GM10266 (cell line): ENCODE measurements at regions not wholly inside any gene's neighbourhood (a gene's known extent, or its start where the extent isn't known, plus 50 kb on each side); places are given as distances from the start of the nearest gene placed in this dataset.

Experiments used
- DNase-seq: peaks from one replicate; pipeline ENCODE4 v3.0.0; 2012; ENCODE audit errors: extremely low spot score
- TF ChIP-seq, protein P1 (sequence below): IDR thresholded peaks from 2 replicates; pipeline ENCODE4 v1.5.1; 2012; ENCODE audit warnings: mild to moderate bottlenecking, low read depth; ENCODE audit not compliant: control insufficient read depth, insufficient read depth; ENCODE audit errors: missing control alignments

DNA sequence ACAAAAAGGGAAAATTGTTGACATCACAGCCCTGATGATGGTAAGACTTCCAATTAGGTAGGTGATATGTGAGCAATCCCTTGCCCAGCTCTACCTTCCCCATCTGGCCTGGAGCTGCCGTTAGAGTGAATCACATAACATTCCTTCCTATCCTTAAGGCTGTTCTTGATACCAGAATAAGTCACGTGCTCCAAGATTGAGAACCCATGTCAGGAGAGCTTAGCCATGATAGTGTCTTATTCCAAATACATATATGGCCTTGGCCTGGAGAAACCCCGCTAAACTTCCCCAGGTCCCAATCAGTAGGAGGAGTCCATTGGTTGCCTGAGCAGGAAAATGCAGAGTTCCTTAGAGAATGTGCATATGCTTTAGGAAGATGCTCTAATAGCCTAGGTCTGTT, 70.0 kb upstream of the ACVR2A start:
- TF ChIP-seq, protein P1, sequence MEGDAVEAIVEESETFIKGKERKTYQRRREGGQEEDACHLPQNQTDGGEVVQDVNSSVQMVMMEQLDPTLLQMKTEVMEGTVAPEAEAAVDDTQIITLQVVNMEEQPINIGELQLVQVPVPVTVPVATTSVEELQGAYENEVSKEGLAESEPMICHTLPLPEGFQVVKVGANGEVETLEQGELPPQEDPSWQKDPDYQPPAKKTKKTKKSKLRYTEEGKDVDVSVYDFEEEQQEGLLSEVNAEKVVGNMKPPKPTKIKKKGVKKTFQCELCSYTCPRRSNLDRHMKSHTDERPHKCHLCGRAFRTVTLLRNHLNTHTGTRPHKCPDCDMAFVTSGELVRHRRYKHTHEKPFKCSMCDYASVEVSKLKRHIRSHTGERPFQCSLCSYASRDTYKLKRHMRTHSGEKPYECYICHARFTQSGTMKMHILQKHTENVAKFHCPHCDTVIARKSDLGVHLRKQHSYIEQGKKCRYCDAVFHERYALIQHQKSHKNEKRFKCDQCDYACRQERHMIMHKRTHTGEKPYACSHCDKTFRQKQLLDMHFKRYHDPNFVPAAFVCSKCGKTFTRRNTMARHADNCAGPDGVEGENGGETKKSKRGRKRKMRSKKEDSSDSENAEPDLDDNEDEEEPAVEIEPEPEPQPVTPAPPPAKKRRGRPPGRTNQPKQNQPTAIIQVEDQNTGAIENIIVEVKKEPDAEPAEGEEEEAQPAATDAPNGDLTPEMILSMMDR, result no peak
- DNase-seq, result no peak

DNA sequence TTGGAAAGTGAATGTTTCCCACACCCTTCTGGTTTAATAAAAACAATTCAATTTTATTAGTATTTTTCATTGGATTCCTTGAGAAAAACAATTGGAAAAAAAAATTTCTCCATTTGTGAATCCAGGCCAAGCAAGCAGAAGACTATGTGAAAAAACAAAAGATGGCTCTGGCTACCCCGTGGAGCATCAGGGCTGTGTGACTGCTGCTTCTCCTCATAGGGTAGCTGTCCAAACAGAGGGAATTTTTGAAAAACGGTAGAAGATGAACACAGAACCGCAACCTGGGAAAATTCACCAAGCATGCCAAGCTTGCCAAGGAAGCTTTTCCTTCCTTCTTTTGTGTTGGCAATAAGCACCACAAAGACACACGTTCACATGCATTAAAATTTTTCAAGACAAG, 71.3 kb upstream of the ACVR2A start:
- TF ChIP-seq, protein P1, result no peak
- DNase-seq, result no peak

DNA sequence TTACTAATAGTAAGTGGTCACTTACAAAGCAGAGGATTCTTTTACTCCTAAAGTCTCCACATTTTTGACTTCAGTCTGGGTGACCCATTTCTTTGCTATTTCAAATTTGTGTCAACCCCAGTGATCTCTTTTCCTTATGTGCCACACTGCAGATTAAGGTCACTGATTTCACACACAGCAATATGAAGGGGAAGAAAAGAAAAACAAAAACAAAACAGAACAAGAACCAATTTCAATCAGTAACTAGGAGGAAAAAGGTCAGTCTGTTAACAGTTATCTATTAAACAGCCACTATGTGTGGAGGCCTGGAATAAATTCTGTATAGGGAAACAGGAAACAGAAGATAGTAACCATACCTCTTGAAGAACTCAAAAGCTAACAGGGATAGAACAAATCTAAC, 72.0 kb upstream of the ACVR2A start:
- TF ChIP-seq, protein P1, result no peak
- no peak for DNase-seq

DNA sequence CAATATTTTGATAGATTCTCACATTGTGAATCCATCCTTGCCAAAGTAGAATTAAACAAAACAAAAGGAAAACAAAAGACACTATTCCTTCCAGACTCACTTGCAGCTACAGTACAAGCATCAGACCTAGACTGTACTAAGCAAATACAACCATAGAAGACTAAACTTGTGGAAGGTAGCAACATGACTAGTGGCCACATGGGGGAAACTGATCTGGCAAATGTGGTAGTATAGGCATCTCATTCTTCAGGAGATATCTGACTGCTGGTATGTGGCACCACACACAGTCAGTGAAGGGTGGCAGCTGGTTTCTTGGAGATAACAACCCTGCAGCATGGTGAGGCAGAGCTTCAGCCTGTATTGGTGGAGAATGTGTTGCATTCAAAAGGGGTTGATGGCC, 81.0 kb upstream of the ACVR2A start:
- DNase-seq, result no peak
- TF ChIP-seq, protein P1, result no peak

DNA sequence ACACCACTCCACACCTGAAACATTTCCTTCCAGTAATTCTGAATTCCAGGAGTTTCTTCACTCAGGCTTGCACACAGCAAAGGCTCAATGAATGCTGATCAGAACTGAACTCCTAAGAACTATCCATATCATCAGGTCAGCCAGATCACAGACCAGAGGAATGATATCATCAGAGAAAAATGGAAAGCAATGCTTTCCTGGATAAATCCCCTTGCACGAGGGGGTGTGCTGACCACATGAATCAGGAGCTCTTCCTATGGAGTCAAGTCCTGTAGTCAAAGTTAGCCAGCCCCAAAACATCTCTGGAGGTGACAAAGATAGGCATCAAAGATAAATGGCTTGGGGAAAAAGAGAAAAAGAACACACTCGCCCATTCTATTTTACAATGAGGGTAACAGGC, 83.8 kb upstream of the ACVR2A start:
- TF ChIP-seq, protein P1, result no peak
- no peak for DNase-seq

DNA sequence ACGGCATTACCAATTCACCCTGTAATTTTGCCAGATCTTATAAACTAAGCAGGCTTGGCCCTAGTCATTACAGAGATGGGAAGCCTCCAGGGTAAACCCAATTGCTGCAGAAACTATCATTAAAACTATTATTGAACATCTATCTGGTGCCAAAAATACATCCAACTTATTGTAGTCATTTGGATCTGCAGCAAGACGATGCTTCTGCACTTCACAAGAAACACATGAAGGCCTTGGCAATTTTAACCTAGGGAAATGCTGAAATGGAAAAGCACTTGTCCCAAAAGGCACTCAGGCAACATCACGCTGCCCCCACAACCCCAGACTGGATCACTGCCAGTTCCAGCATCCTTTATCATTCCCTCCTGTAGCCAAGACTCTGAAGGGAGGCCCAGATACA, 85.3 kb upstream of the ACVR2A start:
- TF ChIP-seq, protein P1, result no peak
- no peak for DNase-seq

DNA sequence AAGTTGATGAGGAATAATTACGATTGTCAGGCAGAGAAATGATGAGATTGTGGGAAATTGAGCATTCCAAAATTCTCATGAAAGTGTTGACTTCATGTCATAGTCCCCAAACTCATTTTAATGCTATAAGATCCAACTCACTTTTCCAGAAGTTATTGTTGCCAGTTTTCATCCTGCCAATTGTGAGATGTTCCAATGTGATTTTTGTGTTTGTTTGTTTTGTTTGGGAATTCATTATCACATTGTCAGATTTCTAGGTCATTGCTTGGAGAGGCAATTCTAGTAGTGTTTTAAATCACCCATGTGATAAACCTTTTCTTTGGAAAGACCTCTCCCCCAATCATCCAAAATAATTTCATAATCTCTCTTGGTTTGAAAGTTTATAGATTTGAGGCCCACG, 86.0 kb upstream of the ACVR2A start:
- TF ChIP-seq, protein P1, result no peak
- no peak for DNase-seq
